ENCODE measurements at regions not wholly inside any gene's neighbourhood (a gene's known extent, or its start where the extent isn't known, plus 50 kb on each side); places are given as distances from the start of the nearest gene placed in this dataset.

- Histone ChIP-seq H3K27me3 (no peaks in the 10 kb centered on the region), H3K36me3 (no peaks in the 10 kb centered on the region), H3K27ac (replicated peaks in 1 of 4) (no peak overlapping the region), H3K4me3 (no peak overlapping the region), H3K4me1 (no peaks in the 10 kb centered on the region), H3K9me3 (no peaks in the 10 kb centered on the region)
- 56% methylated on average over 1 of the region's 1 CpG for WGBS
- DNase-seq (ENCODE audit: extremely low spot score), result no peak
- intact Hi-C loops (cut with DNase I), result loop anchor here (10.0 kb wide), 1 partner anchor 144 kb away; no protein-coding TSS in a partner anchor
- TF ChIP-seq EP300 (IDR thresholded peaks at IDR 0.05) (no peak), POLR2AphosphoS5 (IDR thresholded peaks at IDR 0.05) (no peak), CTCF (IDR thresholded peaks at IDR 0.05) (no peak), POLR2A (IDR thresholded peaks at IDR 0.05; ENCODE audit: low read depth) (no peak)
Measured at GRCh38 chr18:45548614-45549013, 66.7 kb upstream of the SLC14A2 start.

GRCh38 chr18:45549290-45549689, 66.0 kb upstream of the SLC14A2 start:
- Histone ChIP-seq H3K4me3 (no peak overlapping the region), H3K27ac (replicated peaks in 1 of 4) (no peak overlapping the region), H3K4me1 (peaks cover 0 to 3% (median 1%) of the 10 kb centered on the region in 4 donors), H3K27me3 (no peaks in the 10 kb centered on the region), H3K9me3 (no peaks in the 10 kb centered on the region), H3K36me3 (no peaks in the 10 kb centered on the region)
- intact Hi-C loops (cut with DNase I), result loop anchor here (10.0 kb wide), 1 partner anchor 144 kb away; no protein-coding TSS in a partner anchor
- WGBS, result 98% methylated on average over 7 of the region's 7 CpGs
- TF ChIP-seq POLR2A (IDR thresholded peaks at IDR 0.05; ENCODE audit: low read depth), result no peak
- no peak for TF ChIP-seq EP300 (IDR thresholded peaks at IDR 0.05)
- DNase-seq (ENCODE audit: extremely low spot score), result no peak

DNA sequence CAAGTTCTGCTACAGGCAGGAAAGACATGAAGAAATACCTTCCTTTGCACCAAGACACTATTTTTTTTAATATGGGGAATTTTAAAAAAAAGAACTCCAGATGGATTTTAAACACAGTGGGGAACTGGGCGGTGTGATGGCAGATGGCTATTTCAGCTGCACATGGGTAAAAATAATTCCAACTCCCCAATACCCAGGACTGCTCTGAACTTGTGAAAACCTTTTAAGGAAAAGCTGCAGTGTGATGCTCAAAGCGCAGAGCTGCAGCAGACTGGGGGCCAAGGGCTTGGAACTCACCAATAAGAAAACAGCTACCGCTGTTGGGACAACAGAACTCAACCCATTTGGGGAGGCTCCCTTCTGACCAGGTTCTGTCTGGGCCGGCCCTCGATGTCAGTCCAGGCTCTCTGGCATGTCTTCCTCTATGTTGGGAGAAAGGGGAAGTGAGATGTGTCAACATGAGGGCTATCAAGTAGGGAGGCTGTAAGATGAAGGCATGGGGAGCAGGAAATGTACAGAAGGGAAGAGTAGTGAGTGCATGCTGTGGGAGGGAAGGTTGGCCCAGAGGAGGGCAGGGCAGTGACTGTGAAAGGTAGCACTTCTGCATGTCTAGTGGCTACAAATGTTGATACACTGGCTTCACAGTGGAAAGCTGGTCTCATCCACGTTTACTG, 64.0 kb upstream of the SLC14A2 start:
- no peaks in the 10 kb centered on the region for H3K27me3 ChIP-seq
- H3K27ac ChIP-seq (replicated peaks in 1 of 4), result no peak overlapping the region
- DNase-seq (ENCODE audit: extremely low spot score), result no peak
- WGBS, result 81% methylated on average over 6 of the region's 6 CpGs
- no peak overlapping the region for H3K4me3 ChIP-seq
- intact Hi-C loops (cut with DNase I), result no loop called here
- H3K4me1 ChIP-seq, result peaks cover 0 to 6% (median 2%) of the 10 kb centered on the region in 4 donors
- TF ChIP-seq POLR2AphosphoS5 (IDR thresholded peaks at IDR 0.05) (no peak), POLR2A (IDR thresholded peaks at IDR 0.05; ENCODE audit: low read depth) (no peak), EP300 (IDR thresholded peaks at IDR 0.05) (no peak), CTCF (IDR thresholded peaks at IDR 0.05) (no peak)
- no peaks in the 10 kb centered on the region for H3K36me3 ChIP-seq
- H3K9me3 ChIP-seq, result no peaks in the 10 kb centered on the region

DNA sequence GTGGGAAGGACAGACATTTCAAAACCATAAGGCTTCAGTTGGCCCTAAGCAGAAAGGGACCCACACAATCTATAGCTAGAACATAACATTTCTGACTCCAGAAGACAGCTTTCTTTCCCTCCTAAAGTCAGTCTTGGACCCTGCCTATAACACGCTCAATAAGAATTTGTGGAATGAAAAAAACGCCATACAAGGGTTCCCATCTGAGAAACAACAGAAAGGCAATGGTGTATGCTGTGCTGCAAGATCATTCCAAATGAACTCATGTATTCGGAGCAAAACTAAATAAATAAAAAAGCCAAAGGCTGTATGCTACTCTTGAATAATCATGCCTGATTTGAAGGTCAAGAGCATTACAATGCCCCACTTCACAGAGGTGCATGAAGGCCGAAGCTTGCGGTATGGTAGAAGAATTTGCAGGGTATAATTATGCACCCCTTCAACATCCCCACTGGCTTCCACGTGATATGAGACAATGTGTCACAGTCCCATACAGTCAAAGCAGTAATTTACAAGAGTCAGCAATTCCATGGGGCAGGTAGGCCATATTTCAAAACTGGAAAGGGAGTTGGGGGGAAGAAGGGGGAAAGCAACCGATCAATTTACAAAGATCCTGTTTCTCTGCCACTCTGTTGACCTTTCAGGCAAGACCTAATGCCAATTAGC, 61.4 kb upstream of the SLC14A2 start:
- WGBS, result 79% methylated on average over 7 of the region's 7 CpGs

More for the DNA sequence above, 61.4 kb upstream of the SLC14A2 start:
- TF ChIP-seq POLR2AphosphoS5 (IDR thresholded peaks at IDR 0.05), result no peak
- TF ChIP-seq POLR2A (IDR thresholded peaks at IDR 0.05; ENCODE audit: low read depth), result no peak
- TF ChIP-seq EP300 (IDR thresholded peaks at IDR 0.05), result no peak
- no peak for TF ChIP-seq CTCF (IDR thresholded peaks at IDR 0.05)
- Histone ChIP-seq H3K27ac (replicated peaks in 1 of 4) (no peak overlapping the region), H3K4me1 (peaks cover 0 to 6% (median 2%) of the 10 kb centered on the region in 4 donors), H3K9me3 (no peaks in the 10 kb centered on the region), H3K4me3 (no peak overlapping the region), H3K36me3 (no peaks in the 10 kb centered on the region), H3K27me3 (no peaks in the 10 kb centered on the region)
- intact Hi-C loops (cut with DNase I), result no loop called here
- no peak for DNase-seq (ENCODE audit: extremely low spot score)
